ENCODE measurements at regions not wholly inside any gene's neighbourhood (a gene's known extent, or its start where the extent isn't known, plus 50 kb on each side); places are given as distances from the start of the nearest gene placed in this dataset.

DNA sequence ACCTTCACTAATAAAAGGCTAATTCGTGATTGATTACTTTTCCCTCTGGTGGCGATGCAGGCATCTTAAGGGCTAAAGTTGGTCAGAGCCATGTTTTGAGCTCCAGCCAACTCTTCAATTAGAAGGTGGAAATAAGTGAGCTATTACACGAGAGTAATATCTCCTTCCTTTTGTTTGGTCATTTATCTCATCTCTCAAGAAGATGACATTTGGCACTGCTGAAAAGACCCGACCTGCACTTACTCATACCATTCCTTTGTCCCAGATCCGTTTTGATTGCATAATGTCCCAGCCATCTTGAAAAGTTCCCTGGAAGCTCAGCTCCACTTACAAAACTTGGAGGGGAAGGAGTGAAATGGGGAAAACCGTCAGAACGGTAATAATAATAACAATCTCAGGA, 316.2 kb downstream of the VRK1 start:
- Histone ChIP-seq H3K4me3 (ENCODE audit: low read length) (no peak overlapping the region), H3K36me3 (ENCODE audit: insufficient read depth, low read length) (no peaks in the 10 kb centered on the region), H3K27me3 (ENCODE audit: insufficient read depth, low read depth, low read length) (no peaks in the 10 kb centered on the region), H3K79me2 (replicated peaks; ENCODE audit: insufficient read depth, low read length) (no peaks in the 10 kb centered on the region), H2AFZ (ENCODE audit: low read depth, low read length) (no peak overlapping the region), H4K20me1 (ENCODE audit: insufficient read depth) (no peaks in the 10 kb centered on the region), H3K27ac (ENCODE audit: low read length) (no peak overlapping the region), H3K9ac (ENCODE audit: low read length) (no peak overlapping the region), H3F3A (ENCODE audit: insufficient read depth, low read length, poor library complexity, severe bottlenecking) (no peaks in the 10 kb centered on the region), H3K9me3 (ENCODE audit: low read length) (no peaks in the 10 kb centered on the region), H3K4me2 (ENCODE audit: low read length) (no peak overlapping the region), H3K9me2 (ENCODE audit: insufficient read depth, low read length) (no peaks in the 10 kb centered on the region)
- TF ChIP-seq TAF1 (IDR thresholded peaks at IDR 0.05; ENCODE audit: low read depth) (no peak), EZH2 (IDR thresholded peaks at IDR 0.05; ENCODE audit: borderline replicate concordance, insufficient read depth, low read length, poor library complexity, severe bottlenecking) (no peak), RAD21 (conservative IDR thresholded peaks at IDR 0.05) (no peak)

DNA sequence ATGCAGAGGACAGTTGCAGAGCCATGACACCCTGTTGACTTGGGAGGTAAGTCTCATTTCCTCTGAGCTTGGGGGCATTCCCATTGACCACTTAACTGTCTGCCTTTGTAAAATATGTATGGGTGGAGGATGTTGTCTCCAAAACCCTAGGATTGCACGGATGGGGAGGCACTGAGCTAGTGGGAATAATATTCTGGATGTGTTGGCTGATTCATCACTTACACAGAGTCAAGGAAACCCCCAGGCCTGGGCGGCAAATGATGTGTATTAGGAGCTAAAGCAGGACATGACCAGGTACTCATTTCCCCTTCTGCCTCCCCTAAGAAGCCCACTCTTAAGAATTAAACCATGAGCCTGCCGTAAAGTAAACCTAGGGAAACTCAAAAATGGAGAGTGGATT, 319.4 kb downstream of the VRK1 start:
- H3K27ac ChIP-seq (ENCODE audit: low read length): no peak overlapping the region
- H3F3A ChIP-seq (ENCODE audit: insufficient read depth, low read length, poor library complexity, severe bottlenecking): no peaks in the 10 kb centered on the region
- TF ChIP-seq EZH2 (IDR thresholded peaks at IDR 0.05; ENCODE audit: borderline replicate concordance, insufficient read depth, low read length, poor library complexity, severe bottlenecking) (no peak), EP300 (conservative IDR thresholded peaks at IDR 0.05; ENCODE audit: poor library complexity, severe bottlenecking) (no peak), RAD21 (conservative IDR thresholded peaks at IDR 0.05) (no peak), POLR2AphosphoS5 (IDR thresholded peaks at IDR 0.05) (no peak), SMC3 (conservative IDR thresholded peaks at IDR 0.05; ENCODE audit: poor library complexity) (no peak), MXI1 (conservative IDR thresholded peaks at IDR 0.05; ENCODE audit: poor library complexity, severe bottlenecking) (no peak), TAF1 (IDR thresholded peaks at IDR 0.05; ENCODE audit: low read depth) (no peak)
- TF ChIP-seq, protein P1, sequence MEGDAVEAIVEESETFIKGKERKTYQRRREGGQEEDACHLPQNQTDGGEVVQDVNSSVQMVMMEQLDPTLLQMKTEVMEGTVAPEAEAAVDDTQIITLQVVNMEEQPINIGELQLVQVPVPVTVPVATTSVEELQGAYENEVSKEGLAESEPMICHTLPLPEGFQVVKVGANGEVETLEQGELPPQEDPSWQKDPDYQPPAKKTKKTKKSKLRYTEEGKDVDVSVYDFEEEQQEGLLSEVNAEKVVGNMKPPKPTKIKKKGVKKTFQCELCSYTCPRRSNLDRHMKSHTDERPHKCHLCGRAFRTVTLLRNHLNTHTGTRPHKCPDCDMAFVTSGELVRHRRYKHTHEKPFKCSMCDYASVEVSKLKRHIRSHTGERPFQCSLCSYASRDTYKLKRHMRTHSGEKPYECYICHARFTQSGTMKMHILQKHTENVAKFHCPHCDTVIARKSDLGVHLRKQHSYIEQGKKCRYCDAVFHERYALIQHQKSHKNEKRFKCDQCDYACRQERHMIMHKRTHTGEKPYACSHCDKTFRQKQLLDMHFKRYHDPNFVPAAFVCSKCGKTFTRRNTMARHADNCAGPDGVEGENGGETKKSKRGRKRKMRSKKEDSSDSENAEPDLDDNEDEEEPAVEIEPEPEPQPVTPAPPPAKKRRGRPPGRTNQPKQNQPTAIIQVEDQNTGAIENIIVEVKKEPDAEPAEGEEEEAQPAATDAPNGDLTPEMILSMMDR (IDR thresholded peaks at IDR 0.05; ENCODE audit: poor library complexity, severe bottlenecking): no peak
- TF ChIP-seq, protein P2, sequence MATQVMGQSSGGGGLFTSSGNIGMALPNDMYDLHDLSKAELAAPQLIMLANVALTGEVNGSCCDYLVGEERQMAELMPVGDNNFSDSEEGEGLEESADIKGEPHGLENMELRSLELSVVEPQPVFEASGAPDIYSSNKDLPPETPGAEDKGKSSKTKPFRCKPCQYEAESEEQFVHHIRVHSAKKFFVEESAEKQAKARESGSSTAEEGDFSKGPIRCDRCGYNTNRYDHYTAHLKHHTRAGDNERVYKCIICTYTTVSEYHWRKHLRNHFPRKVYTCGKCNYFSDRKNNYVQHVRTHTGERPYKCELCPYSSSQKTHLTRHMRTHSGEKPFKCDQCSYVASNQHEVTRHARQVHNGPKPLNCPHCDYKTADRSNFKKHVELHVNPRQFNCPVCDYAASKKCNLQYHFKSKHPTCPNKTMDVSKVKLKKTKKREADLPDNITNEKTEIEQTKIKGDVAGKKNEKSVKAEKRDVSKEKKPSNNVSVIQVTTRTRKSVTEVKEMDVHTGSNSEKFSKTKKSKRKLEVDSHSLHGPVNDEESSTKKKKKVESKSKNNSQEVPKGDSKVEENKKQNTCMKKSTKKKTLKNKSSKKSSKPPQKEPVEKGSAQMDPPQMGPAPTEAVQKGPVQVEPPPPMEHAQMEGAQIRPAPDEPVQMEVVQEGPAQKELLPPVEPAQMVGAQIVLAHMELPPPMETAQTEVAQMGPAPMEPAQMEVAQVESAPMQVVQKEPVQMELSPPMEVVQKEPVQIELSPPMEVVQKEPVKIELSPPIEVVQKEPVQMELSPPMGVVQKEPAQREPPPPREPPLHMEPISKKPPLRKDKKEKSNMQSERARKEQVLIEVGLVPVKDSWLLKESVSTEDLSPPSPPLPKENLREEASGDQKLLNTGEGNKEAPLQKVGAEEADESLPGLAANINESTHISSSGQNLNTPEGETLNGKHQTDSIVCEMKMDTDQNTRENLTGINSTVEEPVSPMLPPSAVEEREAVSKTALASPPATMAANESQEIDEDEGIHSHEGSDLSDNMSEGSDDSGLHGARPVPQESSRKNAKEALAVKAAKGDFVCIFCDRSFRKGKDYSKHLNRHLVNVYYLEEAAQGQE (IDR thresholded peaks at IDR 0.05; ENCODE audit: borderline replicate concordance): no peak
- H3K79me2 ChIP-seq (replicated peaks; ENCODE audit: insufficient read depth, low read length): no peaks in the 10 kb centered on the region
- H3K4me3 ChIP-seq (ENCODE audit: low read length): no peak overlapping the region
- no peak overlapping the region for H3K9ac ChIP-seq (ENCODE audit: low read length)
- no peaks in the 10 kb centered on the region for H3K9me3 ChIP-seq (ENCODE audit: low read length)
- no peaks in the 10 kb centered on the region for H4K20me1 ChIP-seq (ENCODE audit: insufficient read depth)
- no peaks in the 10 kb centered on the region for H3K27me3 ChIP-seq (ENCODE audit: insufficient read depth, low read depth, low read length)
- no peaks in the 10 kb centered on the region for H3K9me2 ChIP-seq (ENCODE audit: insufficient read depth, low read length)
- no peaks in the 10 kb centered on the region for H3K36me3 ChIP-seq (ENCODE audit: insufficient read depth, low read length)
- H3K4me2 ChIP-seq (ENCODE audit: low read length): no peak overlapping the region
- H2AFZ ChIP-seq (ENCODE audit: low read depth, low read length): no peak overlapping the region

DNA sequence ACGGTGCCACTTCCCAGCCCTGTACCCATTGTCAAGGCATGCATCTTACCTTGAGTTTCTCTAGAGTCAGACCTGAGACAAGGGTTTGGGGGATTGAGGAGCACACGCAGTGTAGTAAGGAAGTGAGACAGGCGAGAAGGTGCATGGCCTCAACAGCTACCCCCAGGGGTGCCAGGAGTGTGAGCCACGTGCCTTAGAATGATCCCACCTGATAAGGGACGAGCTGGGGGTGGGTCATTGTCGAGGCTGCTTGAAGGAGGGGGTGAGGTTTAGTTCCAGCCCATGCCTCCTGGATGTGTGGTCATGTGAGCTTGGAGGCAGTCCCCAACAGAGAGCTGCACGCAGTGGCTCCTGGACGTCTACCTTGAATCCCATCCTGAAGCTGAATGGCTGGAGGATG, 320.5 kb downstream of the VRK1 start:
- H3K27me3 ChIP-seq (ENCODE audit: insufficient read depth, low read depth, low read length): no peaks in the 10 kb centered on the region
- H3K9me2 ChIP-seq (ENCODE audit: insufficient read depth, low read length): no peaks in the 10 kb centered on the region
- no peak overlapping the region for H3K9ac ChIP-seq (ENCODE audit: low read length)
- H3K4me3 ChIP-seq (ENCODE audit: low read length): no peak overlapping the region
- no peaks in the 10 kb centered on the region for H3K9me3 ChIP-seq (ENCODE audit: low read length)
- no peaks in the 10 kb centered on the region for H3K79me2 ChIP-seq (replicated peaks; ENCODE audit: insufficient read depth, low read length)
- no peaks in the 10 kb centered on the region for H4K20me1 ChIP-seq (ENCODE audit: insufficient read depth)
- no peak overlapping the region for H3K27ac ChIP-seq (ENCODE audit: low read length)
- H3F3A ChIP-seq (ENCODE audit: insufficient read depth, low read length, poor library complexity, severe bottlenecking): no peaks in the 10 kb centered on the region
- H3K36me3 ChIP-seq (ENCODE audit: insufficient read depth, low read length): no peaks in the 10 kb centered on the region
- no peak overlapping the region for H3K4me2 ChIP-seq (ENCODE audit: low read length)
- TF ChIP-seq, protein P1 (IDR thresholded peaks at IDR 0.05; ENCODE audit: poor library complexity, severe bottlenecking): no peak
- TF ChIP-seq POLR2AphosphoS5 (IDR thresholded peaks at IDR 0.05) (no peak), EP300 (conservative IDR thresholded peaks at IDR 0.05; ENCODE audit: poor library complexity, severe bottlenecking) (no peak), EZH2 (IDR thresholded peaks at IDR 0.05; ENCODE audit: borderline replicate concordance, insufficient read depth, low read length, poor library complexity, severe bottlenecking) (no peak), SMC3 (conservative IDR thresholded peaks at IDR 0.05; ENCODE audit: poor library complexity) (no peak), MXI1 (conservative IDR thresholded peaks at IDR 0.05; ENCODE audit: poor library complexity, severe bottlenecking) (no peak), RAD21 (conservative IDR thresholded peaks at IDR 0.05) (no peak), TAF1 (IDR thresholded peaks at IDR 0.05; ENCODE audit: low read depth) (no peak)
- TF ChIP-seq, protein P2 (IDR thresholded peaks at IDR 0.05; ENCODE audit: borderline replicate concordance): no peak
- H2AFZ ChIP-seq (ENCODE audit: low read depth, low read length): no peak overlapping the region

Data from neural cell (in vitro differentiated cells).